BLaER1 treated with 17β-estradiol and CSF1 and Interleukin-3, amounts not matched to agents 10 nM and 100 nM (cell line): ENCODE measurements at regions not wholly inside any gene's neighbourhood (a gene's known extent, or its start where the extent isn't known, plus 50 kb on each side); places are given as distances from the start of the nearest gene placed in this dataset.
"Not testable (repeated sequence)": the region's sequence is repeated elsewhere in the genome, so short reads cannot be mapped to it uniquely, and the experiment has no call there.

Source experiments
- H3K27ac ChIP-seq, 11 experiments: shearing (Covaris generic); formaldehyde crosslinking; 2 replicates each; pipeline ENCODE4 v1.8.1; 2022
- H3K27me3 ChIP-seq, 11 experiments: shearing (Covaris generic); formaldehyde crosslinking; 2 replicates each; pipeline ENCODE4 v1.8.1; 2022
- H3K36me3 ChIP-seq, 11 experiments: shearing (Covaris generic); formaldehyde crosslinking; 2 replicates each; pipeline ENCODE4 v1.8.1; 2022
- H3K4me1 ChIP-seq, 10 experiments: shearing (Covaris generic); formaldehyde crosslinking; 2 replicates each; pipeline ENCODE4 v1.8.1; 2022
- H3K4me2 ChIP-seq, 11 experiments: shearing (Covaris generic); formaldehyde crosslinking; 2 replicates each; pipeline ENCODE4 v1.8.1; 2022
- H3K4me3 ChIP-seq, 10 experiments: shearing (Covaris generic); formaldehyde crosslinking; 2 replicates each; pipeline ENCODE4 v1.8.1; 2022
- H3K9ac ChIP-seq, 11 experiments: shearing (Covaris generic); formaldehyde crosslinking; 2 replicates each; pipeline ENCODE4 v1.8.1; 2022
- H3K9me3 ChIP-seq, 11 experiments: shearing (Covaris generic); formaldehyde crosslinking; replicated peaks in 1 of 11; 2 replicates each; pipeline ENCODE4 v1.8.1; 2022
- H4K20me1 ChIP-seq, 11 experiments: shearing (Covaris generic); formaldehyde crosslinking; 2 replicates each; pipeline ENCODE4 v1.8.1; 2022
- Cebpa-rat ChIP-seq, 11 experiments: shearing (Covaris generic); IDR thresholded peaks; 2 replicates each; pipeline ENCODE4 v1.8.1; 2022

DNA sequence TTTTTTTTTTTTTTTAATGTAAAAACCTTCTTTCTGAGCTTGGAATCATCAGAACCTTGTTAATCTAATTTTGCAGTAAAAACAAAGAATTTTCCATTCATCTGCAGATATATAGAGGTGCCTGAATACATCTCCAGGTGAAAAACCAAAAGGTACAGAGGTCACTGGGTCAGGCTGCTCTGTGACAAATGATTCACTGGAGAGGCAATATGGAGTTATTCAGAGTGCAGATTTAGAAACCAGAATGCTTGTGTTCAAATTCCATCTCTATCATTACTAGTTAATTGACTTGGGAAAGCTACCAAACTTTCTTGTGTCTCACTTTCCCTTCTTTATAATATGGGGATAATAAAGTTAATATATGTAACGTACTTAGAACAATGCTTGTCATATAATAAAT lies 51.5 kb upstream of the C1orf53 start:
- Histone ChIP-seq H4K20me1 (no peaks in the 10 kb centered on the region), H3K9me3 (no peaks in the 10 kb centered on the region), H3K27me3 (no peaks in the 10 kb centered on the region), H3K4me3 (no peak overlapping the region), H3K4me1 (no peaks in the 10 kb centered on the region), H3K4me2 (no peak overlapping the region), H3K27ac (no peak overlapping the region), H3K36me3 (no peaks in the 10 kb centered on the region), H3K9ac (no peak overlapping the region)
- TF ChIP-seq Cebpa-rat (IDR thresholded peaks at IDR 0.05): no peak

DNA sequence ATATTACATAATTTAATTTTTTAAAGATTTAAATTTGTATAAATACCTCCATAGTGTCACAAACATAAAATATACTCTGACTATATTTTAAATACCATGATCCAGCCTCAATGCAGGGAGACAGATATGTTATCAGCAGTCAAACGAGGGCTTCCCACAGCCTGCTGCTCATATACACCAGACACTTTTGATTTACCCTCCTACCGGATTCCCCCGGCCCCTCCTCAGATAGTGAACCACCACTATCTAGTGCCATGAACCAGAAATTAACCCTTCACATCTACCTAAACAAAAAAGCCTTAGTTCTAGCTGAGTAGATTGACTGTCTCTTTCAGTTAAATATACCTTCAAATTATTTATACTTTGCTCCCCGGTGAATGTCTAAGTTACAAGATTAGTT lies 52.4 kb upstream of the C1orf53 start:
- H3K4me2 ChIP-seq: no peak overlapping the region
- no peak overlapping the region for H3K27ac ChIP-seq
- no peaks in the 10 kb centered on the region for H4K20me1 ChIP-seq
- no peak overlapping the region for H3K4me3 ChIP-seq
- H3K9ac ChIP-seq: no peak overlapping the region
- no peak for TF ChIP-seq Cebpa-rat (IDR thresholded peaks at IDR 0.05)
- no peaks in the 10 kb centered on the region for H3K36me3 ChIP-seq
- no peaks in the 10 kb centered on the region for H3K27me3 ChIP-seq
- no peaks in the 10 kb centered on the region for H3K9me3 ChIP-seq
- H3K4me1 ChIP-seq: no peaks in the 10 kb centered on the region

DNA sequence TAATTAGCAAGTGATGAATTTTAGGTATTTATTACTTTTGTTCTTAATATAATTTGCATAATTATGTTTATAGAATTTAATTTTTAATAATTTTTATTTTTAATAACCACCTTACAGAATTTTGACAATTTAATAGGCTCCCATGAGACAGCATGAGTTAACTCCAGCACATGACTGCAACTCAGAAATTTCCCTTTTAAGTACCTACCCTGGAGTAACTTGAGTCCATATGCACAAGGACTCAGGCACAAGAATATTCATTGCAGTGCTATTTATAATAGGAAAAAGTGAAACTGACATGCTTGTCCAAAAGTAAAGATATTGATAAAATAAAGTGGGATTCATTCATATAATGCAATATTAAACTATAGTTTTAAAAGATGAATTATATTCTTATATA lies 54.1 kb upstream of the C1orf53 start:
- Histone ChIP-seq H3K36me3 (no peaks in the 10 kb centered on the region), H3K4me3 (no peak overlapping the region), H3K9me3 (no peaks in the 10 kb centered on the region), H3K9ac (no peak overlapping the region), H3K27ac (no peak overlapping the region), H3K27me3 (no peaks in the 10 kb centered on the region), H3K4me2 (no peak overlapping the region), H4K20me1 (no peaks in the 10 kb centered on the region), H3K4me1 (peaks cover 0 to 5% (median 0%) of the 10 kb centered on the region in 10 experiments; a peak in 7 of 20 replicates)
- no peak for TF ChIP-seq Cebpa-rat (IDR thresholded peaks at IDR 0.05)

DNA sequence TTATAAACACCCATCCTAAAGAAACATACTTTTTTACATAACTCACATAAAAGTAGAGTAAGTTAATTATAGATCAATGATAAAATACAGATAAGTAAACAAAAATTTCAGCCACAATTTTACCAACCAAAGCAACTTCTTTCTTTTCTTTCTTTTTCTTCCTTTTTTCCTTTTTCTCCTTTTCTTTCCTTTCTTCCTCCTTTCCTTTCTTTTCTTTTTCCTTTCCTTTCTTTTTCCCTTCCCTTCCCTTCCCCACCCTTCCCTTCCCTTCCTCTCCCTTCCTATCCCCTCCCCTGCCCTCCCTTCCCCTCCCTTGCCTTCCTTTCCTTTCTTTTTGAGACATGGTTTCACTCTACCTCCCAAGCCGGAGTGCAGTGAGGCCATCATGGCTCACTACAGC lies 56.5 kb upstream of the C1orf53 start:
- Histone ChIP-seq H3K9ac (no peak overlapping the region), H3K27ac (no peak overlapping the region), H3K4me1 (peaks cover 0 to 29% (median 13%) of the 10 kb centered on the region in 10 experiments; a peak in 12 of 20 replicates), H3K9me3 (no peaks in the 10 kb centered on the region), H3K4me2 (no peak overlapping the region), H3K36me3 (no peaks in the 10 kb centered on the region), H4K20me1 (no peaks in the 10 kb centered on the region), H3K27me3 (no peaks in the 10 kb centered on the region), H3K4me3 (no peak overlapping the region)
- TF ChIP-seq Cebpa-rat (IDR thresholded peaks at IDR 0.05): no peak

DNA sequence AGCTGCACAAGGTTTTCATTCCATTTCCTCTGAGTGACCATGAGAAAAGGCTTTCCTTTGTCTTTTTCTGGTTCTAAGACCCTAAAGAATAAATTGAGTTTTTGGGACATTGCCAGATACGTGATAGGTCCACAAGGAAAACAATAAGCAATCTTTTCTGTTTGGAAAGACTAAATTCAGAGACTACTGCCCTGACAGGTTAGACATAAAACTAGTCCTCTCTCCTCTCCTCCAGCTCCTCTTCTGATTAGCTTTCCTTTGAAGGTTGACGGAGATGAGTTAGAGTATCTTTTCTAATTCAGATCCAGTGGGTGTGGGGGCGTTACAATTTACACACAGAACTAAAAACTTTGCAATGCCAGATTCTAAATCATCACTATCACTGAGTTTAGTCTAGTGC lies 57.8 kb upstream of the C1orf53 start:
- Histone ChIP-seq H3K36me3 (no peaks in the 10 kb centered on the region), H3K9me3 (no peaks in the 10 kb centered on the region), H3K27ac (no peak overlapping the region), H3K27me3 (no peaks in the 10 kb centered on the region), H3K9ac (no peak overlapping the region), H3K4me3 (no peak overlapping the region), H4K20me1 (no peaks in the 10 kb centered on the region), H3K4me2 (no peak overlapping the region), H3K4me1 (peaks cover 0 to 38% (median 13%) of the 10 kb centered on the region in 10 experiments; a peak in 12 of 20 replicates)
- no peak for TF ChIP-seq Cebpa-rat (IDR thresholded peaks at IDR 0.05)

DNA sequence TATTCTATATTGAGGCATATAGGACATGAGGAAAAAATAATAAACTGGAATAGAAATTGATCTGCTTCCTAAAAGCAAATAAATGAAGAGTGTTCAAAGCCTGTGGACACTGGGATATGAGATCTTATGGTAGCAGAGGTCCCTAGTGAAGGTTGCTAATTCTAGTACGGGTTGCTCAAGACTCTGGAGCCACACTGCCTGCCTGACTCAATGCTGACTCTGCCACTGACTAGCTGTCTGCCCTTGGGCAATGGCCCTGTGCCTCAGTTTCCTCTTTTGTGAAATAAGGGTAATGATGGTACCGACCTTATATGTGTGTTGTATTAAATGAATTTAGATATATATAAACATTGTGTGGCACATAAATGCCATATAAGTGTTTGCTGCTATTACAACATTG lies 59.0 kb upstream of the C1orf53 start:
- Histone ChIP-seq H3K36me3 (no peaks in the 10 kb centered on the region), H3K9me3 (no peaks in the 10 kb centered on the region), H3K27me3 (no peaks in the 10 kb centered on the region), H3K4me1 (peaks cover 0 to 50% (median 23%) of the 10 kb centered on the region in 10 experiments; a peak in 14 of 20 replicates), H3K27ac (no peak overlapping the region), H3K4me2 (peak overlapping the region in 4 of 11 experiments; percentile 56 to 68 (median 65); a peak in 8 of 22 replicates), H4K20me1 (no peaks in the 10 kb centered on the region), H3K9ac (no peak overlapping the region), H3K4me3 (no peak overlapping the region)
- no peak for TF ChIP-seq Cebpa-rat (IDR thresholded peaks at IDR 0.05)

DNA sequence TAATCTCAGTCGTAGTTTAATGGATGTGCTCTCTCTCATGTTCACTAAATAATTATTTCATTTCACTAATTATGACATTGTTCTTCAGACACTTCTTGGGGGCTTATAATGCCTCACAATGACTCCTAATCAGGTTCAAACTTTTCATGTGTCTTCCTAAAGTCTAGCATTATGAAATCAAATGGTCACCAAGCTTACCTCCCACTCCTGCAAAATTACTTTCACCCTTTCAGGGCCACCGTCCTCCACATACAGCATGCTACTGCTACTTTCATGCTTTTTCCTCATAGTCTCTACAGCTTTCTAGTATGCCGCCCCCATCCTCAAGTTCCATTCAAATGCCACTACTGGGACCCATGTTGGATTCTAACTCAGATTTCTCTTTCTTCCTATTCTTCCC lies 59.8 kb upstream of the C1orf53 start:
- H4K20me1 ChIP-seq: no peaks in the 10 kb centered on the region
- no peak overlapping the region for H3K4me3 ChIP-seq
- no peaks in the 10 kb centered on the region for H3K36me3 ChIP-seq
- peak overlapping the region in 7 of 11 experiments; percentile 11 to 68 (median 56); a peak in 12 of 22 replicates for H3K4me2 ChIP-seq
- TF ChIP-seq Cebpa-rat (IDR thresholded peaks at IDR 0.05): no peak
- H3K9ac ChIP-seq: peak overlapping the region in 2 of 11 experiments; percentile 20 to 40; a peak in 2 of 22 replicates
- no peaks in the 10 kb centered on the region for H3K27me3 ChIP-seq
- H3K4me1 ChIP-seq: peaks cover 0 to 58% (median 28%) of the 10 kb centered on the region in 10 experiments; a peak in 14 of 20 replicates
- H3K27ac ChIP-seq: peak overlapping the region in 4 of 11 experiments; percentile 36 to 62 (median 57); a peak in 7 of 22 replicates
- no peaks in the 10 kb centered on the region for H3K9me3 ChIP-seq

DNA sequence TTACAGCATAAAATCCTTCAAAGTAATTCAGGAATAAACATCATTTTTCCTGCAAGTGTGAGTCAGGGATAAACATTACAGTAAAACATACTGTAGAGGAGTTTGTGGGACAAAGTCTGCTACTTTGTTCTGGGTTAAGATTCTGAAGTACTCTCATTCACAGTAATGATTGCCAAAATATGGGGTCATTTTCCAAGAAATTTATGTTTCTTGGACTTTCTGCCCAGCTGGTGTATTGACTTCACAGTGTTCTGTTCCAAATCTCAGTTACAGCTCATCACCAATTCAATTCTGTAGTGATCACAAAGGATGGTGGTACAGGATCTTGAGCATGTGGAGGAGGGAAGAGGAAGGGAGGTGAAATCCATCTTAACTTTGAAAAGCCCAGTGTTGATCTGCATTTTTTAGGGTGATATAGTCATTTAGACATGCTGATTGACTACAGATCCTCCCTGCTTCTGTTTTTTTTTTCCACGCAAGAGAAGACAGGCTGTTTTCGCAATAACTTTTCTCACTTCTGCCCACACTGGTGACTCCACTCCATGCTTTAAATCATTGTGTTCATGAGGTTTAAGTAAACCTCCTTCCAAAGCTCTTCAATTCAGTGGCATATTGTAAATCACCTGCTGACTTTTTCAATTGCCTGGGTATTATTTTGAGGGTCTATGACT lies 60.4 kb upstream of the C1orf53 start:
- TF ChIP-seq Cebpa-rat (IDR thresholded peaks at IDR 0.05): peak in 4 of 11 experiments; percentile 16 to 68 (median 51); a peak in 4 of 22 replicates
- H3K4me1 ChIP-seq: peaks cover 0 to 59% (median 28%) of the 10 kb centered on the region in 10 experiments; a peak in 14 of 20 replicates
- no peaks in the 10 kb centered on the region for H3K27me3 ChIP-seq
- H3K4me3 ChIP-seq: no peak overlapping the region
- no peaks in the 10 kb centered on the region for H3K36me3 ChIP-seq
- H3K4me2 ChIP-seq: peak overlapping the region in 7 of 11 experiments; percentile 11 to 68 (median 56); a peak in 13 of 22 replicates
- H3K9ac ChIP-seq: peak overlapping the region in 3 of 11 experiments; percentile 20 to 40 (median 34); a peak in 3 of 22 replicates
- H3K9me3 ChIP-seq: no peaks in the 10 kb centered on the region
- no peaks in the 10 kb centered on the region for H4K20me1 ChIP-seq
- H3K27ac ChIP-seq: peak overlapping the region in 6 of 11 experiments; percentile 21 to 62 (median 50); a peak in 10 of 22 replicates

DNA sequence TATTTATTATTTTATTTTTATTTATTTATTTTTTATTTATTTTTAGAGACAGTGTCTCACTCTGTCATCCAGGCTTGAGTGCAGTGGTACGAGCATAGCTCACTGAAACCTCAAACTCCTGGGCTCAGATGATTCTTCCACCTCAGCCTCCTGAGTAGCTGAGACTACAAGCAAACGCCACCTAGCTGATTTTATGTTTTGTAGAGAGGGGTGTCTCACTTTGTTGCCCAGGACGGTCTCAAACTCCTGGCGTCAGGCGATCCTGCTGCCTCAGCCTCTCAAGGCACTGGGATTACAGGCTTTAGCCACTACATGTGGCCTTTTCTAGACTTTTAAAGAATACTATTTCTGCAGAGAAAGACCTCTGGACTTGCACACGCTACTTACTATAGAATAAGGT lies 61.3 kb upstream of the C1orf53 start:
- Histone ChIP-seq H3K27me3 (no peaks in the 10 kb centered on the region), H3K4me1 (peaks cover 0 to 59% (median 28%) of the 10 kb centered on the region in 10 experiments; a peak in 14 of 20 replicates), H3K4me3 (no peak overlapping the region), H3K9ac (no peak overlapping the region), H3K27ac (peak overlapping the region in 4 of 11 experiments; percentile 36 to 62 (median 46); a peak in 4 of 22 replicates), H4K20me1 (no peaks in the 10 kb centered on the region), H3K36me3 (no peaks in the 10 kb centered on the region), H3K9me3 (no peaks in the 10 kb centered on the region), H3K4me2 (peak overlapping the region in 3 of 11 experiments; percentile 9 to 65 (median 36); a peak in 3 of 22 replicates)
- TF ChIP-seq Cebpa-rat (IDR thresholded peaks at IDR 0.05): no peak

DNA sequence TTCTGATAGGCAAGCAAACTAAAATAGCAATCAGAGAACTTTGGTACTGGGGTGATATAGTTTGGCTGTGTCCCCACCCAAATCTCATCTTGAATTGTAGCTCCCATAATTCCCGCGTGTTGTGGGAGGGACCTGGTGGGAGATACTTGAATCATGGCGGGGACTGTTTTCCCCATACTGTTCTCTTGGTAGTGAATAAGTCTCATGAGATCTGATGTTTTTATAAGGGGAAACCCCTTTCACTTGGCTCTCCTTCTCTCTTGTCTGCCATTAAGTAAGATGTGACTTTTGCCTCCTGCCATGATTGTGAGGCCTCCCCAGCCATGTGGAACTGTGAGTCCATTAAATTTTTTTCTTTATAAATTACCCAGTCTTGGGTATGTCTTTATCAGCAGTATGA lies 62.6 kb upstream of the C1orf53 start:
- peak overlapping the region in 4 of 11 experiments; percentile 12 to 81 (median 70); a peak in 6 of 22 replicates for H3K4me2 ChIP-seq
- H4K20me1 ChIP-seq, H3K36me3 ChIP-seq, H3K27me3 ChIP-seq, H3K9me3 ChIP-seq, H3K9ac ChIP-seq, H3K4me3 ChIP-seq: not testable (repeated sequence)
- H3K27ac ChIP-seq: peak overlapping the region in 5 of 11 experiments; percentile 59 to 89 (median 81); a peak in 8 of 22 replicates
- H3K4me1 ChIP-seq: peaks cover 0 to 59% (median 28%) of the 10 kb centered on the region in 10 experiments; a peak in 14 of 20 replicates
